Islet precursor cell (in vitro differentiated cells): ENCODE measurements at regions not wholly inside any gene's neighbourhood (a gene's known extent, or its start where the extent isn't known, plus 50 kb on each side); places are given as distances from the start of the nearest gene placed in this dataset.

Experiments
- DNase-seq: peaks from one replicate; pipeline ENCODE4 v3.0.0-alpha.2; 2018

DNA sequence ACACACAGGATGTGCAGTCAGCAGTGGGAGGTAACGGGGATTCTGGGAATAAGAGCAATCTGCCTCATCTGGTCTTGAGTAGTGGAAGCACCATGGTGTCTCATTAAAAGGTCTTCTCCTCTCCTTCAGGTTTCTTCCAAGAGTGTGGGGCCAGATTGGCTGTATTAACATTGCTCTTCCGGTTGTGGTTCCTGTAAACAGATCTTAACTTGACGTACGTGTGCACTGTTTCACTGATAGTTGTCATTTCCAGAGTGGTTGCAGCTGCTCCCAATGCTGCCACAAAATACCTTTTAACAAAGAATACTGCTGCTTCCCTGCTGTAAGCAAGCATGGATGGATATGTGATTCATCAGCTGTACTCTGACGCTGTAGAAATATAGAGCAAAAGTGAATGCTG is 1443.4 kb upstream of the TENM3 start:
- DNase-seq: no peak

DNA sequence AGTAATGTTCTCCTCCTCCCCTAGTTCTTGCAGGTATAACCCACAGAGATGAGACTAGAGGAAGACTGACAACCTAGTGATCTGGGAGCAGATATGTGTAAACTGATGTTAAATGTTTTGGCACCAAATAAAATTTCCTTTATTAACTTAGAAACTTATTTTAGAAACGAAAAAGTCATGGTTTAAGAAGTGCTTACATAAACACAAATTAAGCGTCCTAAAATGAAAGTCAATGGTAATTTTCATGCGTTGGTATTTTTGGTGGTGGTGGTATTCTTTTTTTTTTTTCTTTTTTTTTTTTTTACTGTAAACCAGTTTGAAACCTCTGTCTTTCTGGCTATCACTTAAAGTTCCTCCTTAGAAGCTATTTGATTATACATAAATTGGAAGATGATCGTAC is 1438.1 kb upstream of the TENM3 start:
- DNase-seq: no peak

GRCh38 chr4:180808862-180809261 is 1434.3 kb upstream of the TENM3 start:
- DNase-seq: no peak

GRCh38 chr4:180809439-180809838 is 1433.8 kb upstream of the TENM3 start:
- no peak for DNase-seq

GRCh38 chr4:180810581-180810980 is 1432.6 kb upstream of the TENM3 start:
- no peak for DNase-seq

GRCh38 chr4:180811556-180811955 is 1431.6 kb upstream of the TENM3 start:
- no peak for DNase-seq

DNA sequence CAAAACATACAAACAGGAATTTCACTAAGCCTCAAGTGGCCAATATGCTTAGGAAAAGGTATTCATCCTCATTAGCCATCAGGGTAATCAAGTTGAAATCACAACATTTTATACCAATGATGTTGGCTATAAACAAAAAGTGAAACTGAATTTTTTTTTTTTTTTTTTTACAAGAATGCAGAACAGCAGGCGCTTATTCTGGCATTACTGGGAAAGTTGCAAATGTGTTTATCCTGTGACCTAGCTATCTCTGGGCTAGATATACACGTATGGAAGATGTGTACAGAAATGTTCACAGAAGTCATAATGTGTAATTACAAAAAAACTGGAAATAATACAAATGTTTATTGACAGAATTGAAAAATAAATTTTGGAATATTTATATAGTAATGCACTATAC is 1430.4 kb upstream of the TENM3 start:
- DNase-seq: no peak

GRCh38 chr4:180814875-180815417 is 1428.3 kb upstream of the TENM3 start:
- DNase-seq: no peak

DNA sequence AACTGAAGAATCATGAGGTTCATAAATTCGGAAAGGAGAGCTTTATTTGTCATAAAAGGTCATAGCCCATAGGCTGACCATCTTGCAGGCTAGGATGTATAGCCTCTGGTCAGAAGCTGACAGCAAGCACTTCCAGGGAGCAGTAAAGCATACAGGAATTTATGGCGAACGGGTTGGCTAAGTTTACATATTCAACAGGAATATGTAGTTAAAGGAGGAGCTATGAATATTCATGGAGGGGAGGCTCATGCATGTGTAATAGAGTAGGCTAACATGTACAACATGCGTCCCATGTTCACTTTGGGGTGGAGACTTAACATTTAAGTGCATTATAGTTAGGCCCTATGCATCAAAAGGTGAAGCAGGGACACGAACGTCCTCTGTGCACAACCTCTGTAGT is 1425.7 kb upstream of the TENM3 start:
- no peak for DNase-seq

- DNase-seq: no peak
Observed at GRCh38 chr4:180823108-180823507, 1420.1 kb upstream of the TENM3 start.

GRCh38 chr4:180827232-180828009 is 1415.8 kb upstream of the TENM3 start:
- DNase-seq: no peak

GRCh38 chr4:180828455-180829018 is 1414.7 kb upstream of the TENM3 start:
- no peak for DNase-seq

DNA sequence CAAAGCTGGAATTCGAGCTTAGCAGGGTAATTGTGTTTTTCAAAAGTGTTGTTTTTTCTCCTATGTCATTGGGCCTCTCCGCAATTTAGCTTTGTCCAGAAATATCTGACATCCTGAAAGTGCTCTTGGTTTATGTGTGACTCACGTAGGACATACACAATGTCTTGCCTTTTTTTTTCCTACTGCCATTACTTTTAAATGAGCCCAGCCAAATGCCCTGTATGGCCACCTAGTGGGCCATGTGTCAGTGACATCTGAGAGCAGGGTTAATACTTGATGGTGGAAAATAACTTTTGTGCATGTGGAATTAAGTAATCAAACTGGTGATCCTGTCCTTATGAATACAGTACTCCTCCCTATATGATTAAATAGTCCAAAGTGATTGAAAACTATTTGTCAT is 1411.1 kb upstream of the TENM3 start:
- no peak for DNase-seq

DNA sequence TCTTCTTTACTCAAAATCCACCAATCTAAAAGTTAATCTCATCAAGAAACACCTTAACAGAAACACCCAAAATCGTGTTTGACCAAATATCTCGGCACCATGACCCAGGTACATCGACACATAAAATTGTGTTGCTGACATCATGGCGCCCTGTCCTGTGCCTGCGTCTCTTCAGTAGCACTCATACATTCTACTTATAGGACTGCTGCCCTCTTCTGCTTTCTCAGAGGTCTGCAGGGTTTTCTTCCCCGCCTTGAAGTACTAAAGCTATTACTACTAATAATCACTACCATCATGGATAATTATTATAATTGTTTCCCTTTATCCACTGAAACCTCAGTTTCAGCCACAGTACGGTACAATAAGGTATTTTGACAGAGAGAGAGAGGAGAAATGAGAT is 1403.1 kb upstream of the TENM3 start:
- no peak for DNase-seq

DNA sequence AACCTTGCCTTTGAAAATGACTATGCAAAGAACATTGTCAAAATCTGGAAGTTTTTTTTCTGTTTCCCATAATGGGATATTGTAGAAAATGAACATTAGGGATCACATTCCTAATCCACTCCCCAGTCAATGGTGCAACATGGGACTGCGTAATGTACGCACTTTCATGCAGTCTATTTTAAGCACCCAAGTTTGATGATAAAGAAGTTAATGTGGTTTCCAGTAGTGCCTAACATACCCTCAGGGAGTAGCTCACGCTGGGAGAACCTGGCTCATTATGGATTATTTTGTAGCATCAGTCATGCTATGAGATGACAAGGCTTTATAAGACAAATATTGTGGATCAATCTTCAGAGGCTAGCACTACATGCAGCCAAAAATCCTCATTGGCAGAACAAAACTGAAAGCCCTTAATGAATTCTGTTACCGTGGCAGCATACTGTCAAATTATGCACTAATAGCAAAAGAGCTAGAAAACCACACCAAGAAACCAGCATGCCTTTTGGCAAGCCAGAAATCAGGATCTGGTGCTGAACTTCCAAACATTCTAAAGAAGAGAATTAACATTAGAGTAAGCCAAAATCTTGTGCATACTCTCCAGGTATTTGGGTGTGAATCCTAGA is 1392.8 kb upstream of the TENM3 start:
- no peak for DNase-seq

GRCh38 chr4:180852738-180853137 is 1390.5 kb upstream of the TENM3 start:
- no peak for DNase-seq

GRCh38 chr4:180855184-180855583 is 1388.0 kb upstream of the TENM3 start:
- DNase-seq: no peak

GRCh38 chr4:180860089-180860720 is 1383.0 kb upstream of the TENM3 start:
- DNase-seq: no peak

GRCh38 chr4:180861651-180862050 is 1381.6 kb upstream of the TENM3 start:
- no peak for DNase-seq

DNA sequence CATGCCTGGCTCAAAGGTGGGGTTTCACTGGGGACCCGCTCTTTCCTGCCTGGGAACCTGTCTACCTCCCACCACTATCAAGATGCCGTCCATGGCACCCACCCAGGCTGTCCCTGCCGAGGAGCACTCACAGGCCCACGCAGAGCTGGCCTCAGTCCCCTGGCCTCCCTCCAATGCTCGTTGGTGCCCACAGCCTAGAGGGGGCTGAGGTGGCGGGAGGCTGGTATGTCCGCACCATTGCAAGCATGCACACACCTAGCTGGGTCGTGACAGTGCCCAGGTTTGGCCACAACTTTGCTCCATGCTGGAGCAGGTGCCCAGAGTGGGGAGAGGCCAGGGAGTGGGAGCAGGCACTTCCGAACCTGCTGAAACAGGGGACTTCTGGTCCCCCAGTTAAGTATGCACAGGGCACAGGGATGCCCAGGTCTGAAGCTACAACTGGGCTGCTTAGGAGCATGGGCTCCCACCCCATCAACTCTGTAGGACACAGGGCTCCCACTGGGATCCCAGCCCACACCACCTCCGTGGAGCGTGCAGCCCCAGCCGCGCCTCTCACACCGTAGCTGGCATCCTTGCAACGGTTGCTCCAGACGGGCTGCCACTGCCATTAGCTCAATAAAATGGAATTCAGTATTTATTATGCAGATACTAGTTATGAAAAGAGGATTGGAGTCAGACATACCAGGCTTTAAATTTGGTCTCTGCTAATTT is 1376.1 kb upstream of the TENM3 start:
- no peak for DNase-seq

- DNase-seq: no peak
Observed at GRCh38 chr4:180870623-180871022, 1372.6 kb upstream of the TENM3 start.

DNA sequence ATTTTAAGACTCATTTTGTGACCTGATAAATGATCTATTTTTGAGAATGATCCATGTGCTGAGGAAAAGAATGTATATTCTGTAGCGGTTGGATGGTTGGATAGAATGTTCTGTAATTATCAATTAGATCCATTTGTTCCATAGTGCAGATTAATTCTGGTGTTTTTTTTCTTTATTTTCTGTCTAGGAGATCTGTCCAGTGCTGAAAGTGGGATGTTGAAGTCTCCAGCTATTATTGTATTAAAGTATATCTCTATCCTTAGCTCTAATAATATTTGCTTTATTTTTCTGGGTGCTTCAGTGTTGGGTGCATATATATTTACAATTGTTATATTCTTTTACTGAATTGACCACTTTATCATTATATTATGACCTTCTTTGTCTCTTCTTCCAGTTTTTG is 1344.9 kb upstream of the TENM3 start:
- no peak for DNase-seq

- peak; percentile 79 for DNase-seq
Observed at GRCh38 chr4:180900781-180901180, 1342.4 kb upstream of the TENM3 start.
